ENCODE measurements at regions not wholly inside any gene's neighbourhood (a gene's known extent, or its start where the extent isn't known, plus 50 kb on each side); places are given as distances from the start of the nearest gene placed in this dataset.
"Not testable (repeated sequence)": the region's sequence is repeated elsewhere in the genome, so short reads cannot be mapped to it uniquely, and the experiment has no call there.

DNA sequence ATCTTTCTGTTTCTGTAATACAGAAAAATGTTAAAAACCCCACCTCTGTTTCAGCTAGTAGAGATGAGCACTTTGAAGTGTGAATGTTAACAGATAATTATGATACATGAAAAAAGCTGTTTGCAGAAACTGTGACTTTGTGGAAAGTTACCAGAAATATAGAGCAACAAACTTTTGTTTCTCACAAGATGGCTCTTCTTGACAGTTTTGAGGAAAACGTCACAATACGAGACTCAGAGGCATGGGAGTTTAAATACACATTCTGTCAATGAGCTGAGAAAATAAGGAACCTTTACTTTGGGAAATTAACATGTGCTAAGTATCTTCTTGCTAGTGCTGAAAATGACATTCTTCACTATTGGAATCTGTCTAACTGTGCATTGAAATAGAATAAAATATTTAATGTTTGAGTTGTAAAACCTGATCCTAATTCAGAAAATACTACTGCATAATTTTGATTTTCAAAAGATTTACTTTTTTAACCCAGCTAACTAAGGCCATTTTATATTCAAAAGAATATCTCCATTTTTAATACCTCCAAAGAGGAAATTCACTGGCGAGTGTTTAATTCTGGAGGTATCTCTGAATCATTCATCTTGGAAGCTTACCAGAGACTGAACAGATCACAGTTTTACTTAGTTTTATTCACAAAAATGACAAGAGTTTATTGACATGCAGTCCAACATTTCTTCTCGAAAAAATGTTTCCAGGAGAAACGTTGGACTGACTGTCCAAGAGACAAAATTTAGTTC is 308.9 kb upstream of the LRFN5 start:
- no peak for DNase-seq (ENCODE audit: low read depth, low spot score)

DNA sequence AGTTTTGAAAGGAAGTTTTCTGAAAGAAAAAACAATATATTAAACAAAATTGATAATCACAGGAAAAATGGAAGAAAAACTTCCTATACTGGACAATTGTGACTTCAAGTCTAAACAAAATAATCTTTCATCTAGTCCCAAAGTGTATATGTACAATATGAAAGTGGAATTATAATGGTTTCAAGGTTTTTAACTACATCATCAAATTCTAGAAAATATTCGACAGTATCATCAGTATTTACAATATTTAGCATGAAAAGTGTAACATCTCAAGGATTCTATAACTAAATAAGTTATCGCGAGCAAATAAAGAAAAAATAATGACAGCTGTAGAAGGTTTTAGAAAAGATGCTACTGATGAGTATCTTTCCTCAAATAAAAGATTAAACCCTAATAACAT is 310.9 kb upstream of the LRFN5 start:
- DNase-seq (ENCODE audit: low read depth, low spot score): no peak

DNA sequence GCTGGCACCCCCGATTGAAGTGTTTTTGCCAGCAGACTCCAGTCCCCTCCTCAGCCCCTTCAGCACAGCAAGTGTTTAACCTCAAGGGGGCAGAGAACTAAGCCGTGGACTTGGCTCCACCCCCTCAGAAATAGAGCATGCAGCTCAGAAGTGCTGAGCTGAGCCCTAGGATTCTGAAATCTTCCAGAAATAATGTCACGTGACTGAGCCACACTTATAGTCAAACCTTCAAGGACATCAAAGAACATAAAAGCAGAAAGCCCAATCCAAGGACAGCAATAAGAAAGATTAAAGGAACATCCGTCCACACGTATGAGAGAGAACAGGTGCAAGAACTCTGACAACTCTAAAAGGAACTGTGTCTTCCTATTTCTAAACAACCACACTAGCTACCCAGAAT is 317.7 kb upstream of the LRFN5 start:
- DNase-seq (ENCODE audit: low read depth, low spot score): peak; percentile 10

DNA sequence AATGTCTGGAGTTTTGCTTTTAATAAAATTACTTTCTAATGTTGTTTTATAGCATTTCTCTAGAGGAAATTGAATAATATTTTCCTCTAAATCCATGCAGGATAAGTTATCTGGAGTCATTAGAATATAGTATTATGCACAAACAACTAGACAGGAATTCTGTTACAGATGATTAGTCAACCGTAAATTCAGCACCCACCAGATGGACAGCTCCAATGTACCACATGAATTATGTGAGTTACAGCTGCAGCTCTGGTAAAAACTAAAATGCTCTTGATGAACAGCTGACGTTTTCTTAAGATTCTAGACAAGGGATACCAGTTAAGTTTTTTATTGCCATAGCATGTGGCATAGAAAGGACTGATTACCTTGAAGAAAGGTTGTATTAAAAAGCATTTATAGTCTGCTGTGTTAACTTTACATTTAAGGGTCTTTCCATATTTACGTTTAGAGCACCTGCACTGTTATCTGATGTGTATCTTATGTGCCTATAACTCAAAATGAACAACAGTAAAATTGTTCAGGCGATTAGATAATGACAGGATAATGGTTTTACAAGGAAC is 321.4 kb upstream of the LRFN5 start:
- DNase-seq (ENCODE audit: low read depth, low spot score): no peak

DNA sequence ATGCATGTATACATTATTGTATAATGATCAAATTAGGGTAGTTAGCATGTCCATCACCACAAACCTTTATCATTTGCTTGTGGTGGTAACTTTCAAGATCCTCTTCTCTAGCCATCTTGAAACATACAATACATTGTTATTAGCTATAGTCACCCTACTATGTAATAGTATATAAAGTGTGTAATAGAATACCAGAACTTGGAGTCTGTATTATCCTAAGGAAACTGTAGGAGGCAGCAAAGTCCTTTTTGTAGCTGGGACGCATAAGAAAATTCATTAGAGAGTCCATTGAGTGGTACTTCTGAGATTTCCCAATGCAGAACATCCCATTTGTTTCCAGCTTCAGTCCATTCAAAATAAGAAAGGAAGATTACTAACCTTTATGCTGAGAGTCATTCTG is 325.9 kb upstream of the LRFN5 start:
- DNase-seq (ENCODE audit: low read depth, low spot score): no peak

DNA sequence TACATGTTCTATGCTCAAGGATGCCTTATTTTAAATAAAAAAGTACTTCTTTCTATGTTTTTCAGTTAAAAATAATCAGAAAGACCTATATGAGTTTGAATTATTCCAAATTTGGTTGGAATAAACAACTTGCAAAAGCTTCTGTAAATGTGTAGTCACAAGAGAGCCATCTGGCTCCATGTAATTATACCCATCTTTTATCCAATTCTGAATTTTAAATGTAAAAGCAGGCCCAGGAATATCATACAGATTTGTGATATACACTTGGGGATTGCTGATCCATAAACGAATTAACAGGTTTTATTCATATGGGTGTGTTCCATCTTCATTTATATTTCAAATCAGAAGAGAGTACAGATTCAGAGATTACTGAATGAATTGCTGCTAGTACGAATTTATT is 329.2 kb upstream of the LRFN5 start:
- DNase-seq (ENCODE audit: low read depth, low spot score): no peak

DNA sequence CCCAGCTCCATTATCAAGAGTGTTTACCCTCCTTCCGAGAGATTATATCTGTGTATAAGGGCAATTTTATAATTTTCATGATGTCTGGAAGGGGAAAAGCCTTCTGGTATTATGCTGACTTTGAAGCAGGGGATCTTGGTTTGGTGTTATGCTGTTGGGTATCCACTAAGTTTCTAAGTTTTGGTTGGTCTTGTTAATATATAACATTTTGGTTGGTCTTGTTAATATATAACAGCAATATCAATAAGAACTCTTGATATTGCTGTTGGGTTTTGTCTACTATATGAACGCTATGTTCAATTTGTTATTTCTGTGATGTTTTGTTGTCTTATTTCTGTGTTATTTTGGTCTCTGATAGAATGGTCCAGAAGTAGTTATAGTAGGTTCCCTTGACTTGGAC is 349.2 kb upstream of the LRFN5 start:
- DNase-seq (ENCODE audit: low read depth, low spot score): no peak

DNA sequence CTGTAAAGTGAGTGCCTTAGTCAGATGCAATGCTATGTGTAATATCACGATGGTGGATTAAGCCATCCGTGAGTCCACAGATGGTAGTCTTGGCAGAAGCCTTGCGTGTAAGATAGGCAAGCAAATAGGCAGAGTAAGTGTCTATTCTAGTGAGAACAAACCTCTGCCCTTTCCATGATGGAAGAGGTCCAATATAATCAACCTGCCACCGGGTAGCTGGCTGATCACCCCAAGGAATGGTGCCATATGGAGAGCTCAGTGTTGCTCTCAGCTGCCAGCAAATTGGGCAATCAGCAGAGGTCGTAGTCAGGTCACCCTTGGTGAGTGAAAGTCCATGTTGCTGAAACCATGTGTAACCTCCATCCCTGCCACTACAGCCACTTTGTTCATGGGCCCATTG is 371.2 kb upstream of the LRFN5 start:
- no peak for DNase-seq (ENCODE audit: low read depth, low spot score)

DNA sequence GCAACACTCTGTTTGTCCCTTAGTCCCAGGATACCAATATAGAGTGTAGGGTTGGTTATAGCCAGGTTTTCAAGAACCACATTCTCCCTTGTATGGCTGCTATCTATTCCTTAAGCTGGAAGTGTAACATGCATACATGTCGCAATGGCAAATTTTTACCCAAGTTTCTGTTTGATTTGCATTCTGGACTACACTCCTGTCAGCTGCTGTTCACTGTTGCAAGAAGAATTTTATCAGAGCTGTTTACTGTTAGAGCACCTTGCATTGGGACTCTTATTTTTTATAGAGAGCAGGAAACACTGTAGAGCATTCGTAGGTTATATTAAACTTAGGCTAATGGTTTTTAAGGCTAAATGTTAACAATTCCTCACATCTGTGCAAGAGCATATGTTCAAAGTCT is 376.0 kb upstream of the LRFN5 start:
- DNase-seq (ENCODE audit: low read depth, low spot score): no peak

DNA sequence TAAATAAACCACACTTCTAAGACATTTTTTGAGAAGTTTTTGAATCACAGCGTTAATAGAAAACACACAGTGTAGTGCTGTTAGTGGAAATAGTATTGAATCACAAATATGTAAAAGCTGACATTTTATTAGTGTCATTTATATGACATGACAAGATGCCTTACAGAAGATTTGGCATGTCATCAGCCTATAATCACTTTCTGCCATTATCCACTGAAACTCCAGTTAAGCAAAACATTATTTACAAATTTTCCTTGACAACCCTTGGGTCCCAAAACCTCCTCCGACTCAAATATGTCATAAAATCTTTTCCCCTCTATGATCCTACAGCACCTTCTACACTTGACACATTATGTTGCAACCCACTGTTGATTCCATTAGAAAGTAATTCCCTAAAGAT is 376.9 kb upstream of the LRFN5 start:
- DNase-seq (ENCODE audit: low read depth, low spot score): no peak

DNA sequence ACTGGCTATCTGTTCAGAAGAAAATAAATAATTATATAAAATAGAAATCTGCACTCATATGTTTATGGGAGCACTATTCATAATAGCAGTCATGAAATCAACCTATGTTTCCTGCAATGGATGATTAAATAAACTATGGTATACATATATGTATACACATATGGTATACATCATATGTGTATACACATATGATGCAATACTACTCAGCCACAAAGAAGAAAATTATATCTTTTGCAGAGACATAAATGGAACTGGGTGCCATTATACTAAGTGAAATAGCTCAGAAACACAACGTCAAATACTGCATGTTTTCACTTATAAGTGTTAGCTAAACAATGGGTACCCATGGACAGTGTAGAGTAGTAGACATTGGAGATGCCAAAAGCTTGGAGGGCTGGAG is 381.2 kb upstream of the LRFN5 start:
- no peak for DNase-seq (ENCODE audit: low read depth, low spot score)

DNA sequence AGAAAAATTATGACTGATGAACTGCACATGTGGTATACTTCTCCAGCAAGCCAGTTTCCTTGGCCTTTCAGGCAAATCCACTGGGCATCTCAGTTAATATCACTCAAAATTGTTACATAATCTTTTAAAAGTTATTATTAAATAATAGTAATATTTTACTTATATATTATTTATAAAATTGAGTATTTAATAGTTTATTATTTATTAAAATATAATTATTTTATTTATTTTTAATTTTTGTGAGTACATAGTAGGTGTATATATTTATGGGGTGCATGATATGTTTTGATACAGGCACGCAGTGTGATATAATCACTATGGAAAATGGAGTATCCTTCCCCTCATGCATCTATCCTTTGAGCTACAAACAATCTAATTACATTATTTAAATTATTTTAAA is 384.1 kb upstream of the LRFN5 start:
- DNase-seq (ENCODE audit: low read depth, low spot score): no peak

DNA sequence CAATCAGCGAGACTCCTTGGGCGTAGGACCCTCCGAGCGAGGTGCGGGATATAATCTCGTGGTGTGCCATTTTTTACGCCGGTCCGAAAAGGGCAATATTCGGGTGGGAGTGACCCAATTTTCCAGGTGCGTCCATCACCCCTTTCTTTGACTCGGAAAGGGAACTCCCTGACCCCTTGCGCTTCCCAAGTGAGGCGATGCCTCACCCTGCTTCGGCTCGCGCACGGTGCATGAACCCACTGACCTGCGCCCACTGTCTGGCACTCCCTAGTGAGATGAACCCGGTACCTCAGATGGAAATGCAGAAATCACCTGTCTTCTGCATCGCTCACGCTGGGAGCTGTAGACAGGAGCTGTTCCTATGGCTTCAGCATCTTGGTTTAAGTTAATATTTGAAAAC is 391.7 kb upstream of the LRFN5 start:
- not testable (repeated sequence) for DNase-seq (ENCODE audit: low read depth, low spot score)

DNA sequence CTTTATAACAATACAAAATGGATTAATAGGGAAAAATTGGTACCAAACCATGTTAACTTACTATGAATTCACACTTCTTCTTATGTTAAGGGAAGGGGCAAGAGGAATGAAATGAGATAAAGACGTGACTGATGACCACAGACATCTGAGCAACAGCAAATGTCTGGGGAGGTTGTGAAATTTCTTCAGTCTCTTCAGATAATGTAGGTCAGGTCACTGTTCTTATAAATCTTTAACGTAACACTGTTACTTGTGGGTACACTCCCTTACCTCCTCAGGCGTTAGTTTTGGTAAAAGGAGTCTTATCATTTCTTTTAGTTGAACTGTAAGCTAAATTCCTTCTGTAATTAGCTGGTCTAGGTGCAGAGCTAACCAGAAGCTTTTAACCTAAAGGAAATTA is 405.0 kb upstream of the LRFN5 start:
- no peak for DNase-seq (ENCODE audit: low read depth, low spot score)

DNA sequence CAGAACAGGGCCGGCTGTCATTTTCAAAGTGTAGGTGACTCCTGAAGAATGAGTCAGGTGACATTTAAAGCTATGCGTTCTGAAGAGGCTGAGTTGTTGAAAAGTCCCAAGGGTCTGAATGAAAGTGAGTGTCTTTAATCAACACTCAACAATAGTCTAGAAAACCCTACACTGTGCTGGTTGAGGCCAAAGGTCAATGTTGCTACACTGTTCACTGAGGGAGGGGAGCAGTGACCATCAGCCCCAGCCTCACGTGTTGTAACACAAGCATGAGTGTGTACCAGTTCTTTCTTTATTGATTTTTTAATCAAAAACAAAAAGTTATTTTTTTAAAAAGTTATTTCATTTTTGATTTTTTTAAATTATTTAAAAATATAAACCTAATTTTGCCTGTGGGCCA is 418.8 kb upstream of the LRFN5 start:
- no peak for DNase-seq (ENCODE audit: low read depth, low spot score)

DNA sequence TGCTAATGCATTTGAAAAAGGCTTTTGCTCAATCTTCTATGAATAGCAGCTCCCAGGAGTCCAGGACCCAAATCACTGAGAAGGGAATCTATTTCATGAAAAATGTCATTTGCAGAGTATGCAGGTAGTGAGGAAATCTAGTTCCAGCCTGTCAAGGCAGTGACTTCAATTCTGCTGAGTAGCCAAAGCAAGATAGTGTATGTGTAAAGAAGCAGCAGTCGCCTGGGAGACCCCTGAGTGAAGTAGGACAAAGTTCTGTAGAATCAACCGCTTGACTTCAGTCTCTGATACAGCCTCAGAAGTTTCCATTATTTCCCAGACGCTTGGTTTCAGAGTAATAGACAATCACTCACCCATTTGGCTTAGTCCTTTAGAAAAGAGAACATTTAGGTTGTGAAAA is 435.6 kb upstream of the LRFN5 start:
- DNase-seq (ENCODE audit: low read depth, low spot score): no peak

DNA sequence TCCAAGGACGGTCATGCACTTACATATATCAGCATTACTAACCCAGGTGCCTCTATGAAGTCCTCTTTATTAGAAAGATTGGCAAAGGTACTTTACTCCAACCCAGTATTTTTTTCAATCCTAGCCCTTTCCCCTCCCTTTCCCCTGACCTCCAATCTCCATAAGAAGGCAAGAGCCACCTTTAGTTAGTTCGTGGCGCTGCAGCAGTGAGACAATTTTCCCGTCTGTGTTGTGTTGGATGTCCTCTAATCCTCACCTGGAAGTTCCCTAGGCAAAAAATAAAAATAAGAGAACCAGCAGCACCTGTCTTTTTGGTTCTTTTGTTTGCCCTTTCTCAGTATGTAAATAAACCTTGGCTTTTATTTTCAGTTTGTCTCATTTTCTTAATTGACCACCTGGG is 439.6 kb upstream of the LRFN5 start:
- DNase-seq (ENCODE audit: low read depth, low spot score): no peak

DNA sequence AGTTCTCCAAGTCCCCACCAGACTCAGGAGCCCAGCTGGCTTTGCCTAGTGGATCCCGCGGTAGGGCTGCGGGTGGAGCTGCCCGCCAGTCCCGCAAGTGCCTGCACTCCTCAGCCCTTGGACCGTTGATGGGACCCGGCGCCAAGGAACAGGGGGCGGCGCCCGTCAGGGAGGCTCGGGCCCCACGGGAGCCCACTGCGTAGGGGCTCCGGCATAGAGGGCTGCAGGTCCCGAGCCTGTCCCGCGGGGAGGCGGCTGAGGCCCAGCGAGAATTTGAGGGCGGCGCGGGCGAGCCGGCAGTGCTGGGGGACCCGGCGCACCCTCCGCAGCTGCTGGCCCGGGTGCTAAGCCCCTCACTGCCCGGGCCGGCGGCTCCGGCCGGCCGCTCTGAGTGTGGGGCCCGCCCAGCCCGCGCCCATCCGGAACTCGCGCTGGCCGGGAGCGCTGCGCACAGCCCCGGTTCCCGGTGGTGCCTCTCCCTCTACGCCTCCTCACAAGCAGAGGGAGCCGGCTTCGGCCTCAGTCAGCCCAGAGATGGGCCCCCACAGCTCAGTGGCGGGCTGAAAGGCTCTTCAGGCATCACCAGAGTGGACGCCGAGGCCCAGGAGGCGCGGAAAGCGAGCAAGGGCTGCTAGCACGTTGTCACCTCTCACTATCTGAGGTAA is 452.4 kb upstream of the LRFN5 start:
- peak; percentile 51 for DNase-seq (ENCODE audit: low read depth, low spot score)

DNA sequence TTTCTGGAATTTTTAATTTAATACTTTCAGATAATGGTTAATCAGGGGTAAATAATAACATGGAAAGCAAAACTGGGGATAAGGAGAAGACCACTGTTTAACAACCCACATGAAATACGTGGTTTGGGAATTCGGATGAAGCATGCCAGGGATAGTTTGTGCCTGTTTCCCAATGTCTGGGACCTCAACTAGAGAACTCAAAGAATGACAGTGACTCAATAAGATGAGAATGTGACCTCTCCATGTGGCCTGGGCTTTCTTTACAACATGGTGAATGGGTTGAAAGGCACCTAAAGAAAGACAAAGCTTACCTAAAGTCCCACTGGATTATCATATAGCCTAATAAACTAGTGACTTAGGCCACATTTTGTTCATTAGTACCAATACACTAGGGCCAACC is 460.3 kb upstream of the LRFN5 start:
- no peak for DNase-seq (ENCODE audit: low read depth, low spot score)

DNA sequence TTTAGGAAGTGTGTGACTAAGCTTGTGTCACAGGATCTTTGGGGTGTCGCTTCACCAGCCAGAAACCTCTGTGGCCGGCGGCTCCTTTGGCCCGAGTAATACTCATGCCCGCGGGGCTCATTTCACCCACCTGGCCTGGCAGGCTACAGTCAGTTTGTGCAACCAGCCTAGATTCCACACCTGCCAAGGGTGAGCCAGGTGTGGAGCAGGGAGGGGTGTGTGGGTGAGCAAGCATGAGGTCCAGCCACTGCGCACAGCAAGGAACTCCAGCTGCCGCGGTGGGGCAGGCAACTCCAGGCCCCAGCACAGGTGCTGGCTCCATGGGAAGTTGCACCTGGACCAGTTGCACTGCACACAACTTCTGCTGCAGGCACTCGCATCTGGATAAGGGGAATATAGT is 462.3 kb upstream of the LRFN5 start:
- no peak for DNase-seq (ENCODE audit: low read depth, low spot score)

DNA sequence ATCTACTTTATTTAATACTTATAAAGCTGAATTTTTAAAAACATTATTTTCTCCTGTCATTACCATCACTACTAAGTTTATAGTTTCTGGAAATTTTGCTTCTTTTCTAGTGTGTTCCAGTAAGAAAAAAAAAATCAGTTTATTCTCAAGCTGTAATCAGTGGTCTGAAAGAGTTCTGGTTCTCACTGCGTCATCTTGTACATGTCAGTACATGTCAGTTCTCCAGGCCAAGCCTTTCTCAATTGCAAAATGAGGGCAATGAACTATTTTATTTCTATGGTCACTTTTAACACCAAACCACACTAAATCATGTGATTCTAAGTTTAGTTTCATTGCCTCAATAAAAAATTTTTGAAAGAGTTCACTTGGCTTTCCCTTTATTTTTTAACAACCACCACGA is 468.9 kb upstream of the LRFN5 start:
- no peak for DNase-seq (ENCODE audit: low read depth, low spot score)

DNA sequence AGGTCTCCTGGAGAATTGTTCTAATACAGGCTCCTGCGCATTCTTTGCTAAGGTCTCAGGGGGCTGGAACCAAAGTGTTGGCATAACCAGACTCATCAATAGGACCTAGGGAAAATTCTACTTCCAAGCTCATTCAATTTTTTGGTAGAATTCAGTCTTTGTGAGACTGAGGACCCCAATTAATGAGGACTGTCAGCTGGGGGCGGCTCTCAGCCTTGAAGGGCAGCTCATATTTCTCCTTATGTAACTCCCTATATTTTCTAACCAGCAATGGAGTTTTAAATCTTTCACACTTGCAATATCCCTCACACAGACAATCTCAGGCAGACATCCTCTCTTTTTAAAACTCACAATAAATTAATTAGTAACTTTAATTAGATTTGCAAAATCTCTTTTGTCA is 476.4 kb upstream of the LRFN5 start:
- DNase-seq (ENCODE audit: low read depth, low spot score): no peak

DNA sequence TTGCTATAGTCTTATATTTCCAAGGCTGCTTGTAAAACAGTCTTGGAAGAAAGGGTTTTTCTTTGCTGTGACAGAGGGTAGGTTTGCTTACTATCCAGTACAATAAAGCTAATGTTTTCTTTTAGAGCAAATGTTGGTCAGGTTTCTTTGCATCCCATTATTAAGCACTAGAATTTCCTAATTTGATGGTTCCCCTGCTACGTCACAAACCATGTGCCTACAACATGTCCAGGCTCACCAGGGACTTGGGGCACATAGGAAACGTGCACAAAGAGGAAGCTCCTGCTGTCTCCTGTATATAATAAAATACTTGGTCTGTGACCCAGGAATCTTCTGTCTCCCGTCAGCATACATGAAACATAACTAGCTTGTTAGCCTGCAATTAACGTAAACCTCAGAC is 486.3 kb upstream of the LRFN5 start:
- DNase-seq (ENCODE audit: low read depth, low spot score): no peak

All from ELF-1 (cell line).